ENCODE measurements at regions not wholly inside any gene's neighbourhood (a gene's known extent, or its start where the extent isn't known, plus 50 kb on each side); places are given as distances from the start of the nearest gene placed in this dataset.

DNA sequence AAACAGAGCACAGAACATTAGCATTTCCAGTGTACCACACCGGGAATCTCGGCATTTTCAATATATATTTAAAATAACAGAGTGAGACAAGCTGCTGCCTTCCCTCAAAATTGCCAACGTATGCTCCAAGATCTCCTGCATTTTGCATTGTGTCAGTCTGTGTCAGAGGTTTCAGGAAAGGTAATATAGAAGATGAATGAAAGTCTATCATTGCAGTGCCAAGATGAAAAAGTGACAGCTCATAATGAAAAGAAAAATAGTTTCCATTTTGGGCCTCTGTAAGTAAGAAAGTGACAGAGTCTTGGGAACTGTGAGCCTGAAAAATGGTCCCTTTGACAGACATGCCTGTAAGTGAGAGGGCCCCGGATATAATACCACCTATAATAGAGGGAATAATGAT is 297.8 kb upstream of the PIK3C3 start:
- TF ChIP-seq EZH2 (IDR thresholded peaks at IDR 0.05): no peak
- TF ChIP-seq, protein P1, sequence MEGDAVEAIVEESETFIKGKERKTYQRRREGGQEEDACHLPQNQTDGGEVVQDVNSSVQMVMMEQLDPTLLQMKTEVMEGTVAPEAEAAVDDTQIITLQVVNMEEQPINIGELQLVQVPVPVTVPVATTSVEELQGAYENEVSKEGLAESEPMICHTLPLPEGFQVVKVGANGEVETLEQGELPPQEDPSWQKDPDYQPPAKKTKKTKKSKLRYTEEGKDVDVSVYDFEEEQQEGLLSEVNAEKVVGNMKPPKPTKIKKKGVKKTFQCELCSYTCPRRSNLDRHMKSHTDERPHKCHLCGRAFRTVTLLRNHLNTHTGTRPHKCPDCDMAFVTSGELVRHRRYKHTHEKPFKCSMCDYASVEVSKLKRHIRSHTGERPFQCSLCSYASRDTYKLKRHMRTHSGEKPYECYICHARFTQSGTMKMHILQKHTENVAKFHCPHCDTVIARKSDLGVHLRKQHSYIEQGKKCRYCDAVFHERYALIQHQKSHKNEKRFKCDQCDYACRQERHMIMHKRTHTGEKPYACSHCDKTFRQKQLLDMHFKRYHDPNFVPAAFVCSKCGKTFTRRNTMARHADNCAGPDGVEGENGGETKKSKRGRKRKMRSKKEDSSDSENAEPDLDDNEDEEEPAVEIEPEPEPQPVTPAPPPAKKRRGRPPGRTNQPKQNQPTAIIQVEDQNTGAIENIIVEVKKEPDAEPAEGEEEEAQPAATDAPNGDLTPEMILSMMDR (IDR thresholded peaks at IDR 0.05): no peak
- no peak for TF ChIP-seq EZH2phosphoT487 (IDR thresholded peaks at IDR 0.05)
